ENCODE measurements at regions not wholly inside any gene's neighbourhood (a gene's known extent, or its start where the extent isn't known, plus 50 kb on each side); places are given as distances from the start of the nearest gene placed in this dataset.
"Not testable (repeated sequence)": the region's sequence is repeated elsewhere in the genome, so short reads cannot be mapped to it uniquely, and the experiment has no call there.

DNA sequence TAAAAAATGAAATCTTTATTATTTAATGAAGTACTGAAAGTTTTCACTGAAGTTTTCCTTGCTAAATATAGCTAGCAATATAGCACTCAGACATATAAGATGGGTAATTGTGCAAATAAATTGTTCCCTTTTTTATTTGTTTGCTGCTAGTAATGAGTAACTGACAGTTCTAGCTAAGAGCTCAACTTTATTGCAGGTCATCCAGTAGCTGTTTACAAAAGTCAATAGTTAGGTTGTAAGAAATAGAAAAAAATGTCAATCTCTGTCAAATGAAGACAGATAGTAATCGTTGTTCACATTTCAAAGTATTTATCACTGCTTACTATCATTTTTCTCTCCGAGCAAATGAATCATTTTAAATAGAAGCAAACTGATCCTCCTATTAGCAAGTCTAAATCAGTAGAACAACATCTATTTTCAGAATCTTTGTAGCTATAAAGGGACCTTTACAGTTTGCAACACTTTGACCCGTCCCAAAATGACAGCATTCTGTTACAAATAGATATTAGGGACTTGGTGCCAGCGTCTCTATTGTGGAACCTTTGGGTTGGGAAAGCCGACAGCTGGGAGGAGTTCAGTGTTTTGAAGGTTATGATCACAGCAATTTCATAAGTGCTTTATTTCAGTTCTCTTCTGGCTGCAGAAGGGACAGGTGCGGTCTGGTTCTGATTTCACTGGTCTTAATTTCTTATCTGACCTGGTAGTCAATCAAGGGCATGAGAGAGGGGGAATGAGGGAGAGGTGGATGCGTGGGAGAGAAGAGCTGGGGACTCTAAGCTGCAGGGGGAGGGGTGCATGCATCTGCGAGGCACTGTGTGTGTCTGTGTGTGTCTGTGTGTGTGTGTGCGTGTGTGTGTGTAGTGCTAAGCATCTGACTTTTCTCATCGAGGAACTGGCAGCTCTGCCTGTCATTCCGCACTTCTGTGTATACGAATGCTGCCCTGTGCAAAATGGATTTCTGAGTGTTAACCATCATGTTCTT, 227.9 kb upstream of the PITX2 start:
- no peak for DNase-seq

DNA sequence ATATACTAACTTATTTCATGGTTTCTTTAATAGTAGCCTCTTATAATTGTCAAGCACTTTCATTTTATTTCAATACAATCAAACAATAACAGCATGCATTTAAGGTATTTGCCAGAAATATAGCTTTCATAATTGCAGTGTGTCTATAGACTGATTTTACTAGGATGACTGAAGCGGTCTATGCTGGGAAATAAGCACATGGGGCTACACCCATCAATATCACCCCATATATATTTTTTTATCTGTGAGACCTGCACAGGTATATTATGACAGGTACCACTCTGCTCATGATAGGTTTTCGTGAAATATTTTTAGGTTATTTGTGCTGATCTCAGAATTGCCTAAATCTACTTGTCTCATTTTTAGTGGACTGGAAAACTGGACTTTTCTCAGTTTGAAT, 229.1 kb upstream of the PITX2 start:
- DNase-seq, result no peak

DNA sequence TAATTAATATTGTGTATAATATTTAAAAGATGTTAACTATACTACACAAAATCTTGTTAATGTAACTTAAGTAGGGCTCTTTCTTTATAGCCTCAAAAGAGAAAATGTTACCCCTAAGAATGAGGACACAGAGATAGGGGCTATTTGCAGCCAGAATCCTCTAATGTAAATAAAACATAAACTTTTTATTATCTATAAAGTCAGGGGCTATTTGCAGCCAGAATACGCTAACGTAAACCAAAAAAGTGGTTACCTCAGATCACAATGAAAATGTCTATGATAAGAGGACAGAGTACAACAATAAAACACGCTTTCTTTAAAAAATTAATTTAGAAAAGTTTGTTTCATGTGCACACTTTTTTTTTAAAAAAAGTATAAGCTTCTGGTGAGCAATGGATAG, 229.9 kb upstream of the PITX2 start:
- DNase-seq, result no peak

DNA sequence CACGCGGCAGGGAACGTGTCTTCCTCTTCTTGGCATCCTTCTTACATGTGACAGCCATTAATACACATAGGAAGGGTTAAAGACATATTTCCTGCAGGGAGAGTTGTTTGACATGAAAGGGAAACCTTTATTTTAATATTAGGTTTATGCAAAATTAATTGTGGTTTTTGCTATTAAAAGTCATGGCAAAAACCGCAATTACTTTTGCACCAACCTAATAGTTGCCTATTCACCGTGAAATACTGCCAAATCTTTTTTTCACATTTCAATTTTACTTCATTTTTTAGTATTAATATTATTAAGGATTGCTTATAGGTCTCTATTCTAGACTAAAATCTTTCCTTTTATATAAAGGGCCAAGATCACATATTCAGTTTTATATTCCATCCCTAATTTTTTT, 230.4 kb upstream of the PITX2 start:
- DNase-seq, result no peak

DNA sequence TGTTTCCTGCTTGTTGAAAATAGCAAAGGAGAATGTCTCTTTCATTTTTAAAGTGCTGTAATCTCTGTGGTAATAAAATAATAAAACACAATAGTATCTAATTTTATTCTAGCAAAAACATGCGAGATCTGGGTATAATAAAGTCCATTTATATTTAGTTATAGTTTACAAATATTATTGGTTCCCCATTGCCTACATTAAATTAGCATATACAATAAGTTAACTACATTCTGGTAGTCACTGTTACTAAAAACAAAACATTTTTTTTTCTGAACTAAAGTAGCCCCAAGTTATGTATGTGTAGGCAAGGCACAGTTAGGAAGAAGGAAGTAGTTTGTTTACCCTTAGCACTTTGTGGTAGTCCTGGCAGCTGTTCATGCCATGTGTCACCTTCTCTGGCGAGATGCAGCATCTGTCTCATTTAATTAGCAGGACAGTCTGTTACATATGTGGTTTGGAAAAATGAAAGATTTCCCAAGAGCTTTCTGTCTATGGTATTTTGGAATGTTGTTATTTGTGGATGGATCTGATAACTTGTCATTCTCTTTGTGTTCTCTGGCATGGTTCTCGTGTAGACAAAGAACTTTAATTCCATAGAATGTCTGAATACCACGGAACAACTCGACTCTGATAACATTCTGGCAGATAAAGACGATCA, 231.3 kb upstream of the PITX2 start:
- DNase-seq, result no peak

DNA sequence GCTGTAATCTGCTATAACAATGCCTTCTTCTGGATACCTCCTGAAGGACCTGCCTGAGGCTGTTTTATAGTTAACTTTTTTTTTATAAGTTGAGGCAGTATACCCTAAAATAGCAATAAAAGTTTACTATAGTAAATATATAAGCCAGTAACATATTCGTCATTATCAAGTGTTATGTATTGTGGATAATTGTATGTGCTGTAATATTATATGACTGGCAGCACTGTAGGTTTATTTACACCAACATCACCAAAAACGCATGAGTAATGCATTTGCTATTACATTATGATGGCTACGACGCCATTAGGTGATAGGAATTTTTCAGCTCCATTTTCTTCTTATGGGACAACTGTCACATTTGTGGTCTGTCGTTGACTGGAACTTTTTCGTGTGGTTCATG, 237.2 kb upstream of the PITX2 start:
- DNase-seq, result no peak

DNA sequence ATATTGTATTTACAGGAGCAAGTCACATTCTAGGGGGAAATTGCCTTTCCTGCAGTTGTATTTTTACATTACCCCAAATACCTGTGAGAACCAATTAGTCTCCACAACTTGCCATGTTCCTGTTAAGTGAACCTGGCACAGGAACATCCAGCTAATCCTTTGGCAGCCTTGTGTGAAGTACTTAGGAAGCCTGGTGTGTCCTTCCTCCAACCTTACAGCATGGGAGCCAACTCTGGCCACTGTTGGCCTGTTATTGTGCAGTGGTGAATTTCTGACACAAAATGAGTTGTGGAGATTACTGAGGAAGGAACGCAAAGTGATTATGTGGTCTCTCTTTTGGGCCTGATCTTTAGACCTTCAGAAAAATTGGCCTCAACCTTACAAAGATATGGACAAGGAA, 238.0 kb upstream of the PITX2 start:
- DNase-seq, result no peak

DNA sequence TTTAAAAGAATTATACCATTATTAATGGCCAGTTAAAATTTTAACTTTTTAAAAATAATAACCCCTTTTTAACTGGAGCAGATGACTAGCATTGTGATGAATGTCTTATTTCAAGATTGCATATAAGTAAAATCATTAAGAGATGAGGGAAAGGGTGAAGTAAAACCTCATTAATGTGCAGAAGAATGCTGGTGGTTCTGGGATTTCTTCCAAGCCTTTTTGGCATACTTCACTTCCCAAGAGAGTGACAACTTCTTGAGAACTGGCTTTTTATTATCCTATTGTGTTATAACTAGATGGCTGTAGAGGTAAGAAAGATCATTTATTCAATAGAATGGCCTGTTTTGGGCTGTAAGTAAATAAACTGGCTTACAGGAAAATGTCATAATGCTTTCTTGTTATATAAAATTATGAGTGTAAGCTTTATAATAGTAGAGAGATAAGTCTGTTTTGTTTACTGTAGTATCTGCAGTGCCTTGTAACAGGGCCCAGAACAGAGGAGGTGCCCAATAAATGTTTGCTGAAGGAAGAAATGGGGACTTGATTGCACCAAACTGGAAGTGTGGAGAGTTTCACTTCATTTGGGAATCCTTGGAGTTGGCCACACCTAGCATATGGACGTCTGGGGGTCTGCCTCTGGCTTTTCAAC, 242.9 kb upstream of the PITX2 start:
- no peak for DNase-seq

DNA sequence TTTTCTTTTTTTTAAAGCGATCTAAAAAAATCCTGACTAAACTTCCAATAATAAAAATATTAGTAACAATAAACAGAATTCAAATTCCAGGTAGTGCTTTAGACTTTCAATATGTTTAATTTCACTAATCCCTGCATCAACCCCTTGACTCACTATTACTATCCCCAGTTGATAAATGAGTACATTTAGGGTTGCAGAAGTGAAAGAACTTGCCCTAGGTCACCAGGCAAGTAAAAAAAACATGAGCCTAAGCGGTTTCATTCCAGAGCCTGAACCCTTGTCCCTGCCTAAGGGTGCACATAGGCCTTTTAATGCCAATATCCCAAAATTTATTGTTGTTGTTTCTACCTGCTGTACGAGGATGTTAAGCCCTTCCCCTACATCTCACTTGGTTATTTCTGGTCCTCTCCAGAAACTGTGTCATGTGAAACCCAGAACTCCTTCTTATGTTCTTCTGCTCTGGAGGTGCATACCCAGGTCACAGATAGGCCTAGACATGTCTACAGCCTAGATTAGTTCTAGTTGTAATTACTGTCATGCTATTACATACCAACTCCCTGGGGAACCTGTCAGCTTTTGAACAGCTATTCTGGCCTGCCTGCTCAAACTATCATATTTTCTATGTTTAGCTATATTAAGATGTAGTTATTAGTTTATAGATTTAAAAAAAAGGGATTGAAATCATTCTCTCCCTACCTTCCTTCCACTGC, 244.5 kb upstream of the PITX2 start:
- DNase-seq, result no peak

DNA sequence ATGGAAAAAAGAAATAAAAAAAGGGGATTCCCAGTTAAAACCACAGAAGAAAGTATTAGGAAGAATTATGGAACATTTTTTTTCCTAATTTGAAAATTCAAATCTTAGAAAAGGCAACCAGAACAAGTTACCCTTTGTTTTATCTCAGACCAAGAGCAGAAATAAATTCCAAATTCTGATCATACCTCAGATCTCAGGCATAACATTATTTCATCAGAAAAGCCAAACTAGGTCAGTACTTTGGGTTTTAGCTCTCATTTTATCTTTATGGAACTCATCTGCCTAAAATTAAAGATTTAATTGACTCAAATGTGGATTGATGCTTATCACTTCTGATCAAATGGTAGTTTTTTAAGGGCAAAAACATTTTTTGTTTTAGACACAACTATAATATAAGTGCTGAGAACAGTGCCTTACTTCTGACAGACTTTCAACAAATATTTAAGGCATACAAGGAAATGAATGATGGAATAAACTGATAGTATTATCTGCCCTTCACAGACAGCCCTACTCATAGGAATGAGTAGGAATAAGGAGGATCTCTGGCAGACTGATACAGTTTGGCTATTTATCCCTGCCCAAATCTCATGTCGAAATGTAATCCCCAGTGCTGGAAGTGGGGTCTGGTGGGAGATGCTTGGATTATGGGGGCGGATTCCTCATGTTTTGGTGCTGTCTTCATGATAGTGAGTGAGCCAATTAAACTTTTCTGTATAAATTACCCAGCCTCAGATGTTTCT, 245.3 kb upstream of the PITX2 start:
- no peak for DNase-seq

DNA sequence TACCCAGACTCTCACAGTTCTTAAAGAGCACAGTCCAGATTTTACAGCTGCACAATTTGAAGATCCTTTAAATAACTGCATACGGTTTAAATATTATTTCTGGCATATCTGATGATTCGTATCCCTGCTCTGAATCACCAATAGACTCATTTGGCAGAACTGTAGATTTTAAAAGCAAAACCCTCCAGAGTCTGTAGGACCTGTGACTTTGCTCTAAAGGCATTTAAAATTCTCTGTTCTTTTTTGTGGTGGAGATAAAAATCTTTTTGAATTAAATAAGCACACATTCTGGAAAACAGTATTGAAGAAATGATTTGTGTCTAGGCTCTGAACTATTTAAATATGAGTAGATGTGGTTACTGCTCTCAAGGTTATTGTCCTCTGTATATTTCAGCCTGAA, 246.2 kb upstream of the PITX2 start:
- no peak for DNase-seq

DNA sequence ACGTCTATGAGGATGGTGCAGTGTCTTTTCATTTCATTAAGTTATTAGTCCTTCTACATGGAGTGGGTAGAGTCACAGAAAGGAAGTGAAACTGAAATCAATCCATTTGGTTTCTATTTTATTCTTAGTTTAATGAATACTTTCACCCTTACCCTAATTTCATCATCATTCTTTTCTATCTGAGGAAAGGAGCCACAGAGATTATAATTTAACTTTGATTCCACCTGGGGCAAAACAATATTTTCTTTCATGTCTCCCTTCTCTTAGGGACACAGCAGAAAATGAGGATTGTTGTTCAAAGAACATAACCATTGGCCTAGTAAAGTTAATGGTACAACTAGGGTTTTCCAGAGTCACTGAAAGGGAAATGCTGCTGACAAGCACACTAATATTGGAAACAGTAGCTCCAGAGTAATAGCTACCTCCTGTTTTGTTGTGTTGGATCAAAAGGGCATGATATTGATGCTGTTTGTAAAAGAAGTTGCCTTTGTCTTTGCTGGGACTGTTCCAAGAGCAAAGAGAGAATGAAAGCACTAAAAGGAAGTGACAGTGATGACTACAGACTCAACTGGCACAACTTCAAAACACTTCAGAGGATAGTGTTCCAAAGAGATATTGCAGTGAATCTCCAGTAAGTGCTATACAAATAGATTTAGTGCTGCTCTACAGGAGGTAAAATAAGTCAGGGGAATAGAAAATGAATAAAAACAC, 247.1 kb upstream of the PITX2 start:
- DNase-seq, result no peak

DNA sequence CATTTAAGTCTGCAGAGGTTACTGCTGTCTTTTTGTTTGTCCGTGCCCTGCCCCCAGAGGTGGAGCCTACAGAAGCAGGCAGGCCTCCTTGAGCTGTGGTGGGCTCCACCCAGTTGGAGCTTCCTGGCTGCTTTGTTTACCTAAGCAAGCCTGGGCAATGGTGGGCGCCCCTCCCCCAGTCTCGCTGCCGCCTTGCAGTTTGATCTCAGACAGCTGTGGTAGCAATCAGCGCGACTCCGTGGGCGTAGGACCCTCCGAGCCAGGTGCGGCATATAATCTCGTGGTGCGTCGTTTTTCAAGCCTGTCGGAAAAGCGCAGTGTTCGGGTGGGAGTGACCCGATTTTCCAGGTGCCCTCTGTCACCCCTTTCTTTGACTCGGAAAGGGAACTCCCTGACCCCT, 253.3 kb upstream of the PITX2 start:
- DNase-seq, result not testable (repeated sequence)

DNA sequence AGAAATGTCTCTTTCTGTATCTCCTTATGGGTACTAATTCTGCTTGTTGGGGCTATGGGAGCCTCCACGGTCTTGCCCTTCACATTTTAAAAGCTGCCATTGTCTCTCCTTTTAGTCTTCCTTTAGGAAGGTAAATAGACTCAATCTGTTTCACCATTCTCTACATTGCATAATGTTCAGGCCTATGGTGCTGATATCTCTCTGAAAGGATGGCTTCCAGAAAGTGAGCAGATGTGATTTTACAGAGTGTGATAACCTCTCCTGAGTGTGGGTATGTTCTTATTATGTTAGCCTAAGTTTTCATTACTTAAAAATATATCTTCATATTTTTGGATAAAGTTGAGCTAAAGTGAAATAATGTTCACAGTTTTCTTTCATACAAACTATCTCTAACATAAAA, 254.0 kb upstream of the PITX2 start:
- no peak for DNase-seq

DNA sequence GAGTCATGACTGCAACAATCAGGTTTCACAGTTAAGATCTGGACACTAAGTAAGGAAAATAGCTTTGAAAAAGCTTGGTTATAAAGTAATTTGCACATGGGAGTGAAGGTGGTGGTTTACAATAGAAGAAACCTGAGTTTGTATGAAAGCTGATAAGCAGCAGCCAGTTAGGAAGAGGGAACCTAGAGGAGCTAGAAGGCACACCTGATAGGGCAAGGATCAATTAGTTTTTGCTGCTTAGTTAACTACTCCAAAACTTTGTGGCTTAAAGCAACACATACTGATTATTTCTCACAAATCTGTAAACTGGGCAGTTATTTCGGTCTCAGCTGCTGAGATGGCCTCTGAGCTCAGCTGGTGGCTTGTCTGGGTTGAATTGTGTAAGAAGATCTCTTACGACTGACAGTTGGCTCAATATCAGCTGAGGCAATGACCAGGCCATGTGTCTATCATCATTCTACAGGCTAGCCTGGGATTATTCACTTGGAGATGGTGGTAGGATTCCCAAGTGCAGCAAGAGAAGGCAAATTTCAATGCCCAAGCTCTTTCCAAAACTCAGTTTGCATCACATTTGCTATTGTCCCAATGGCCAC, 255.0 kb upstream of the PITX2 start:
- DNase-seq, result no peak

DNA sequence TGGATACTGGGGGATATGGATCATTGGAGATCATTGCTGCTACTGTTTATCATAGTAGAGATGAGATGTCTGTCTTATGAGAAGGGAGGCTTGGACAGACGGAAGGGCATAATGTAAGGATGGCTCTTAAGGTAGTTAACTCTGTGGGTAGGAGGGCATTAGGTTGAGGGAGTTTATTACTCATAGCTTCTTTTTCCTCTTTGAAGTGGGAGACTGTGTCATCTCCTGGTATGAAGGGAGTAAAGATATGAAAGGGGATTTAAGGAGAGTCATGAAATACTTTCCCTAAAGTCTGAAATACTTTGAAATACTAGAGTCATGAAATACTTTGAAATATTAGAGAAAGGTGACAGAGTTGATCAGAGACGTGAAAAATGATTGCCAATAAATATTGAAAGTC, 255.5 kb upstream of the PITX2 start:
- DNase-seq, result no peak

DNA sequence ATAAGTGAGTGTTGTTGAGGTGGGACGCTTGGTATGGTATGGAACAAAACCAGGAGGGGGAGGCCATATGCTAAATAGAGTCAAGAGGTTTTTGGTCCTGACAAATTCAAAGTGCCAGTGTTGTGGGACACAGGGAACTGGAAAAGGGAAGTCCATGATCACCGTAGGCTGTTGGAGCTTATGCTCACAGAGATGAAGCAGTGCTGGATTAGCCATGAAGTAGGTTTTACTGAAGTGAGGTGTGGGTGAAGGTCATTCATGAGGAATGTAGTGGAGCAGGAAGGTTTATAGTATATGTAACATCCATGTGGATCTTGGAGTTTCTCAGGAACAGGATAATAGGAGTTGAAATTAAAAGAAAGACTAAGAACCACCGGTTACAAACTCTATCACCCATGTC, 256.1 kb upstream of the PITX2 start:
- DNase-seq, result no peak

DNA sequence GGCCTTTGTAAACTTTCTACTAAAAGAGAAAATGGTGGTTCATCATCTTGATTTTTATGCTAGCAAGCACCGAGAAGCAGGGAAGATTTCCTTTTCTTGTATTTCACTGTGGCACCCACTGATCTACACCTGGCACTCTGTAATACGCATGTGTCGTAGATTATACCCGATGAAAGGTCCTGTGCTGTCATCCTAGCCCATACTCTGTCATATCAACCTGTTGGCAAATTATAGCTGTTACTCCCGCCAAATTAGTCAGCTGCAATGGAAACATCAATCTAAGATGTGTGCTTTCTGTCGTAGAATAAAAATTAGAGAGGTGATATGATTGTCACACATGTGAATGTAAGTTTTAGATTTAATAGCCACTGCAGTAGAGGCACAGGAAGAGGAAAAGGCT, 263.4 kb upstream of the PITX2 start:
- DNase-seq, result no peak

DNA sequence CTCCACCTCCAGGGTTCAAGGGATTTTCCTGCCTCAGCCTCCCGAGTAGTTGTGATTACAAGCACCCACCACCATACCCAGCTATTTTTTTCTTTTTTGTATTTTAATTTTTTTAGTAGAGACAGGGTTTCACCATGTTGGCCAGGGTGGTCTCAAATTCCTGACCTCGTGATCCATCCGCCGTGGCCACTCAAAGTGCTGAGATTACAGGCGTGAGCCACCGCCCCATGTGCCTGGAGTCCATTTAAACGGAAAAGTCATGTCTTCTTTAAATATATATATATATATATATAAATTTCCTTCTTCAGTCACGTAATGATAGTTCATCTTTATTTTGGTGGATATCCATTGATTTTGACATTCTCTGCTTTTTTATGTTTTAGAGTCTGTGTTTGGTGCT, 264.0 kb upstream of the PITX2 start:
- no peak for DNase-seq

DNA sequence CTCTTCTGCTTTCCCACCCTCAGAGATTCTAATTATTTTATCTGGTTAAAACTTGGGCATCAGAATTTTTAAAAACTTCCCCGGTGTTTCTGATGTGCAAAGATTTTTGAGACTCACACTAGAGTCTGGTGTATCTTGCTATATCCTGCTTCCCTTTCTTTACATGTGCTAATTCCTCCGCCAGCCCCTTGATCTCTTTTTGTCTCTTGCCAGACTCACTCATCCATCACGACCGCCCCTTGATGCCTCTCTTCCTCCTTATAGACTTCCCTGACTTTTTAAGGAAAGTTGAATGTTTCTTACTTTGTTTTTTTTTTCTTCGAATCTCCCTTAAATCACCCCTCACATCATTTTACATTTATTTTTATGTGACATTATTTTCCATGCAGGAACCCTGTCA, 274.9 kb upstream of the PITX2 start:
- DNase-seq, result no peak

DNA sequence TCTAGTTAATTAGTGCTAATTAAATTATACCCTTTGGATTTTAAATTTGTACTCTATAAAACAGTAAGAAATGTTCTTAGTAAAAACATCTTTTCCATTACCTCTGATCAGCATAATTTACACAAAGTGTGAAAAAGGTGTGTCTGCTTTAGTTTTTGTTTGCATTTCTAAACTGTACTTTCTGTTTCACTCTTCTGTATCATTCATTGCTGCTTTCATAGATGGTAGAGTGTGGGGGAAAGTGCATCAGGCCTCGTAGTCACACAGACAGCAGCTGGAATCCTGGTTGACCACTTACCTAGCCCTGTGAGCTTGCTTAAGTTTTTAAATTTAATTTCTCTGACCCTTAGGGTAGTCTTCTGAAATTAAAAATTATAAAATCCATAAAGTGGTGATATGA, 275.4 kb upstream of the PITX2 start:
- DNase-seq, result no peak

Data from hematopoietic multipotent progenitor cell treated with erythropoietin and hydrocortisone succinate and interleukin-3 and kit ligand, for 4 days (in vitro differentiated cells).